Endothelial cell (in vitro differentiated cells): ENCODE measurements at regions not wholly inside any gene's neighbourhood (a gene's known extent, or its start where the extent isn't known, plus 50 kb on each side); places are given as distances from the start of the nearest gene placed in this dataset.
"Not testable (repeated sequence)": the region's sequence is repeated elsewhere in the genome, so short reads cannot be mapped to it uniquely, and the experiment has no call there.

Experiments
- DNase-seq: peaks from one replicate; pipeline ENCODE4 v3.0.0; 2021; ENCODE audit warnings: low spot score
- H3K27ac Mint-ChIP-seq: one replicate; pipeline ENCODE4 v1.8.0; 2021; ENCODE audit warnings: mixed read lengths, inconsistent platforms; ENCODE audit not compliant: unreplicated experiment
- H3K27me3 Mint-ChIP-seq: one replicate; pipeline ENCODE4 v1.8.0; 2021; ENCODE audit warnings: mild to moderate bottlenecking, moderate library complexity, mixed read lengths, inconsistent platforms; ENCODE audit not compliant: unreplicated experiment
- H3K36me3 Mint-ChIP-seq: one replicate; pipeline ENCODE4 v1.8.0; 2021; ENCODE audit warnings: mild to moderate bottlenecking, low read depth, mixed read lengths, inconsistent platforms; ENCODE audit not compliant: unreplicated experiment
- H3K4me1 Mint-ChIP-seq: one replicate; pipeline ENCODE4 v1.8.0; 2021; ENCODE audit warnings: mild to moderate bottlenecking, mixed read lengths, inconsistent platforms; ENCODE audit not compliant: unreplicated experiment
- H3K4me3 Mint-ChIP-seq: one replicate; pipeline ENCODE4 v1.8.0; 2021; ENCODE audit warnings: mild to moderate bottlenecking, mixed read lengths, inconsistent platforms; ENCODE audit not compliant: unreplicated experiment
- H3K9me3 Mint-ChIP-seq: one replicate; pipeline ENCODE4 v1.8.0; 2021; ENCODE audit warnings: mixed read lengths, inconsistent platforms; ENCODE audit not compliant: unreplicated experiment
- TF ChIP-seq, protein P1 (sequence below): fragments of 200-600 bp; sonication (generic); IDR thresholded peaks from one replicate; pipeline ENCODE4 v1.5.0; 2021; ENCODE audit warnings: antibody characterized with exemption; ENCODE audit not compliant: unreplicated experiment

DNA sequence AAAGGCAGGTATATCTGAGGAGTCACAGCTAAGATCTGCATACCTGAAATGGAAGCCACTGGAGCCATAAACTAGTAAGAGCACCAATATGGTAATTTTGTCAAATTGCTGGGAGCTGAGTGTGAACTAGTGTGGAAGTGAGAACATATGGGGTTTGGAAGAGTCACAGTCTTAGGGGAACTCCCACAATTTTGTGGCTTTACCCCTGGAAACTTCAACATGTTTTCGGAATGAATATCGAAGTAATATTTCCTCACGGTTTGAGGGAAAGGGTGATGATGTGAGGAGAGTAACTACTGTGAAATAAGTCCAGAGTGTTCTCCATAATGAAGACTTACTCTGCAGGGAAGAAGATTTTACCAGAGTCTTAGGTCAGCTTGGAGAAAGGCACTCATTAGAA, 565.9 kb downstream of the RIT2 start:
- TF ChIP-seq, protein P1, sequence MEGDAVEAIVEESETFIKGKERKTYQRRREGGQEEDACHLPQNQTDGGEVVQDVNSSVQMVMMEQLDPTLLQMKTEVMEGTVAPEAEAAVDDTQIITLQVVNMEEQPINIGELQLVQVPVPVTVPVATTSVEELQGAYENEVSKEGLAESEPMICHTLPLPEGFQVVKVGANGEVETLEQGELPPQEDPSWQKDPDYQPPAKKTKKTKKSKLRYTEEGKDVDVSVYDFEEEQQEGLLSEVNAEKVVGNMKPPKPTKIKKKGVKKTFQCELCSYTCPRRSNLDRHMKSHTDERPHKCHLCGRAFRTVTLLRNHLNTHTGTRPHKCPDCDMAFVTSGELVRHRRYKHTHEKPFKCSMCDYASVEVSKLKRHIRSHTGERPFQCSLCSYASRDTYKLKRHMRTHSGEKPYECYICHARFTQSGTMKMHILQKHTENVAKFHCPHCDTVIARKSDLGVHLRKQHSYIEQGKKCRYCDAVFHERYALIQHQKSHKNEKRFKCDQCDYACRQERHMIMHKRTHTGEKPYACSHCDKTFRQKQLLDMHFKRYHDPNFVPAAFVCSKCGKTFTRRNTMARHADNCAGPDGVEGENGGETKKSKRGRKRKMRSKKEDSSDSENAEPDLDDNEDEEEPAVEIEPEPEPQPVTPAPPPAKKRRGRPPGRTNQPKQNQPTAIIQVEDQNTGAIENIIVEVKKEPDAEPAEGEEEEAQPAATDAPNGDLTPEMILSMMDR = no peak
- H3K4me3 Mint-ChIP-seq = no peak overlapping the region
- H3K36me3 Mint-ChIP-seq = no peaks in the 10 kb centered on the region
- no peak for DNase-seq
- no peak overlapping the region for H3K27ac Mint-ChIP-seq
- H3K27me3 Mint-ChIP-seq = peaks cover 2% of the 10 kb centered on the region
- H3K9me3 Mint-ChIP-seq = no peaks in the 10 kb centered on the region
- no peaks in the 10 kb centered on the region for H3K4me1 Mint-ChIP-seq

DNA sequence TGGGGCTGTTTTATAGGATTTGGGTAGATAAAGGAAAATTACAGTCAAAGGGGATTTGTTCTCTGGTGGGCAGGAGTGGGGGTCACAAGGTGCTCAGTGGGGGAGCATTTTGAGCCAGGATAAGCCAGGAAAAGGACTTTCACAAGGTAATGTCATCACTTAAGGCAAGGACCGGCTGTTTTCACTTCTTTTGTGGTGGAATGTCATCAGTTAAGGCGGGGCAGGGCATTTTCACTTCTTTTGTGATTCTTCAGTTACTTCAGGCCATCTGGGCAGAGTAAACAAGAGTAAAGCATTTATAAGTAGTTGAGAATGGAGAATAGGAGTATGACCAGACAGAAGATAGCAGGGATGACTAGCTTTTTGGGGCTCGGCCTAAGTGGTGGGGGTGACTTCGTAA, 562.9 kb downstream of the RIT2 start:
- not testable (repeated sequence) for DNase-seq, H3K9me3 Mint-ChIP-seq, H3K4me3 Mint-ChIP-seq, H3K36me3 Mint-ChIP-seq, H3K27me3 Mint-ChIP-seq, H3K27ac Mint-ChIP-seq, H3K4me1 Mint-ChIP-seq

DNA sequence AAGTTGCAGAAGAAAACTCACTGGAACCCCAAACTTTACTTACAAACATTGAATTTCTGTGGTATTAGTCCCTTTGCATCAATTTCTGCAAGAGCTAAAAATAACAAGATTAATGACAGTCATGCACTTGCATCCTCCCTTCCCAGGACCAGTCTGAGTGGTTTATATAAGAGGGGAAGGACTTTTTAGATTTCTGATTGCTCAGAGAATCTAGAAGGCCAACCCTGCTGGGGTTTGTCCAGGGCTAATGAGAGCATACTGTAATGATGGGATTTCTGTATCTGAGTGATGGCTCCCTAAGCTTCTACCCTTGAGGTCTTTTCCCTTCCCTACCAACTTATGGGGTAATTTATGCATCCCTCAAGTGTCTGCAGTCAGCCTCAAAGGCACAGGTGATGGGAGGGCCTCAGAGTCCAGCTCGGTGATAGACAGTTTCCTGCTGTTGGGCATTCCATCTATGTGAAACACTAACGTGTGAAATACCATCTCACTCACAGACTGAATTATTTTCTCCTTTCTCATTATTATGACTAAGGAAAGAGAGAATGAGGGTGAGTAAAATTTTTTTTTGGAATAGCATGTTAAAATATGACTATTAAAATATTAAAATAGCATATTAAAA, 556.3 kb downstream of the RIT2 start:
- Mint-ChIP-seq H3K4me1 (no peaks in the 10 kb centered on the region), H3K27ac (no peak overlapping the region), H3K36me3 (no peaks in the 10 kb centered on the region), H3K27me3 (peaks cover 3% of the 10 kb centered on the region), H3K9me3 (no peaks in the 10 kb centered on the region), H3K4me3 (no peak overlapping the region)
- TF ChIP-seq, protein P1 = no peak
- no peak for DNase-seq

DNA sequence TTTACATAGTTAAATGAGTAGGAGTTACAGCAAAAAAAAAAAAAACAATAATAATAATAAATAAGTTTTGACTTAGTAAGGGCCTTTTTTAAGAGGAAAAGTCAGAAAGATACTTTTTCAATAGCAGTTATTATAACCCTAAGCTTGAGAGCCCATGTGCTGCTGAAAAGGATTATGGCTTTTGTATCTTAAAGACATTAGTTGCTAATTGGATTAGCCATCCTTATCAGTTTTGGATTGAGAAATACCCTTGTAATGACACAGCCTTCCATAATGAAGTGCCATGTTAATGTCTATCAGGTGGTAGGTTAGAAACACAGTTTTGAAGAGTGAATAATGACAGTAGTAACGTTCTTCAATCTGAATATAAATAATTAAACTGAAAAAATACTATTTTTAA, 554.0 kb downstream of the RIT2 start:
- Mint-ChIP-seq H3K4me1 (no peaks in the 10 kb centered on the region), H3K4me3 (no peak overlapping the region), H3K27ac (no peak overlapping the region), H3K27me3 (peaks cover under 1% of the 10 kb centered on the region), H3K9me3 (no peaks in the 10 kb centered on the region), H3K36me3 (no peaks in the 10 kb centered on the region)
- TF ChIP-seq, protein P1 = no peak
- no peak for DNase-seq

DNA sequence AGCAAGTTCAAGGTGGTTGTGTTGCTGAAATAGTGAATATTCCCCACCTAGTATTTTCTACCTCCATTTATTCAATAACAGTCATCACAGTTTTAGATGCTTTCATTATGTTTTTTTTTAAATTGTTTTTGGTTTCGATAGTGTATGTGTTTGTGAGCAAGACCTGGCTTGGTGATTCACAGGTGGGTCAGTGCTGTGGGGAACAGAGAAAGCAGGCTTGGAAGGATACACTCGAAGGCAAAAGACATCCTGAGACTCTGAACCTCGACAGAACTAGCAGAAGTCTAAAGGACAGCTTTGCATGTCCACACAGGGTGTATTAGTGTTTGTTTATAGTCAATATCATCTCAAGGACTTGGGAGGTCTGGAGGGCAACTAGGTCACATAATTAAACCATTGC, 551.5 kb downstream of the RIT2 start:
- Mint-ChIP-seq H3K27me3 (no peaks in the 10 kb centered on the region), H3K27ac (no peak overlapping the region), H3K4me1 (no peaks in the 10 kb centered on the region), H3K36me3 (no peaks in the 10 kb centered on the region), H3K9me3 (no peaks in the 10 kb centered on the region), H3K4me3 (no peak overlapping the region)
- DNase-seq = no peak
- TF ChIP-seq, protein P1 = no peak

DNA sequence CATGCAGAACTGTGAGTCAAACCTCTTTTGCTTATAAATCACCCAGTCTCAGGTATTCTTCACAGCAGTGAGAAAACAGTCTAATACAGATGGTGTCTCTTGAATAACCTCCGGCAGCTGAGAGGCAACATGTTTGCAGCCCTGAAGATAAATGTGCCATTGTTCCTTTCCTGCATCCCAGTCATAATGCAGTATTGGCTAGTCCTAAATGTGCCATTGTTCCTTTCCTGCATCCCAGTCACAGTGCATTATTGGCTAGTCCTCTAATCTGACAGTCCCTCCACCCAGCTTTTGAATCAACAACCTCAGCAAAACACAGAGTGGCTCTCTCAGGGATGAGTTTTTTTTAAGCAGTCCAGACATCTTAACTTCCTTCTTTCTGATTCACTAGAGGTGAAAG, 550.7 kb downstream of the RIT2 start:
- TF ChIP-seq, protein P1 = no peak
- no peaks in the 10 kb centered on the region for H3K9me3 Mint-ChIP-seq
- no peak for DNase-seq
- H3K4me3 Mint-ChIP-seq = no peak overlapping the region
- no peak overlapping the region for H3K27ac Mint-ChIP-seq
- H3K4me1 Mint-ChIP-seq = no peaks in the 10 kb centered on the region
- H3K27me3 Mint-ChIP-seq = no peaks in the 10 kb centered on the region
- H3K36me3 Mint-ChIP-seq = no peaks in the 10 kb centered on the region
